ENCODE measurements at regions not wholly inside any gene's neighbourhood (a gene's known extent, or its start where the extent isn't known, plus 50 kb on each side); places are given as distances from the start of the nearest gene placed in this dataset.

DNA sequence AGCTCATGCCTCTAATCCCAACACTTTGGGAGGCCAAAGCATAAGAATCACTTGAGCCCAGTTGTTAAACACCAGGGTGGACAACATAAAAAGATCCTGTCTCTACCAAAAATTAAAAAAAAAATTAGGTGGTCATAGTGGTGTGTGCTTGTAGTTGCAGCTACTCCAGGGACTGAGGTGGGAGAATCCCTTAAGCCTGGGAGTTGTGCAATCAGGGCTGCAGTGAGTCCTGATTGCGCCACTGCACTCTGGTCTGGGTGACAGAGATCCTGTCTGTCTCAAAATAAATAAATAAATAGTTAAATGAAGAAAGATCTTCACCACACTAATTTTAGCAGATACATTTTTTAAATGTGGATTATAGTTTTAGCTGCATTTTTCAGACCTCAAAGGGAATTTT lies 433.2 kb downstream of the MAT2B start:
- H3K27me3 Mint-ChIP-seq: peaks cover 5% of the 10 kb centered on the region
- ATAC-seq (ENCODE audit: low read depth): no peak
- TF ChIP-seq EZH2 (IDR thresholded peaks at IDR 0.05; ENCODE audit: borderline replicate concordance, insufficient read depth, low read depth, low read length, poor library complexity, severe bottlenecking): no peak
- TF ChIP-seq, protein P1, sequence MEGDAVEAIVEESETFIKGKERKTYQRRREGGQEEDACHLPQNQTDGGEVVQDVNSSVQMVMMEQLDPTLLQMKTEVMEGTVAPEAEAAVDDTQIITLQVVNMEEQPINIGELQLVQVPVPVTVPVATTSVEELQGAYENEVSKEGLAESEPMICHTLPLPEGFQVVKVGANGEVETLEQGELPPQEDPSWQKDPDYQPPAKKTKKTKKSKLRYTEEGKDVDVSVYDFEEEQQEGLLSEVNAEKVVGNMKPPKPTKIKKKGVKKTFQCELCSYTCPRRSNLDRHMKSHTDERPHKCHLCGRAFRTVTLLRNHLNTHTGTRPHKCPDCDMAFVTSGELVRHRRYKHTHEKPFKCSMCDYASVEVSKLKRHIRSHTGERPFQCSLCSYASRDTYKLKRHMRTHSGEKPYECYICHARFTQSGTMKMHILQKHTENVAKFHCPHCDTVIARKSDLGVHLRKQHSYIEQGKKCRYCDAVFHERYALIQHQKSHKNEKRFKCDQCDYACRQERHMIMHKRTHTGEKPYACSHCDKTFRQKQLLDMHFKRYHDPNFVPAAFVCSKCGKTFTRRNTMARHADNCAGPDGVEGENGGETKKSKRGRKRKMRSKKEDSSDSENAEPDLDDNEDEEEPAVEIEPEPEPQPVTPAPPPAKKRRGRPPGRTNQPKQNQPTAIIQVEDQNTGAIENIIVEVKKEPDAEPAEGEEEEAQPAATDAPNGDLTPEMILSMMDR (IDR thresholded peaks at IDR 0.05): no peak
- no CpG with 5 or more reads among the region's 1 CpG for WGBS (ENCODE audit: insufficient coverage)
- H3K4me3 Mint-ChIP-seq: no peak overlapping the region
- intact Hi-C loops (cut with micrococcal nuclease): no loop called here
- no peak overlapping the region for H3K27ac ChIP-seq (ENCODE audit: low read length in 2 of 2)
- H3K9me3 Mint-ChIP-seq (ENCODE audit: insufficient read depth): peaks cover 2% of the 10 kb centered on the region
- H3K4me1 Mint-ChIP-seq: peaks cover 20% of the 10 kb centered on the region
- DNase-seq: no peak
- POLR2A ChIA-PET: no interaction called here
- no peak overlapping the region for H3K9ac ChIP-seq (ENCODE audit: low read length)
- CTCF ChIA-PET: interaction anchor here (0.5 kb wide), 1 partner anchor 18 kb away, joined by 4 read pairs; no protein-coding TSS in a partner anchor
- H3K4me1 ChIP-seq (ENCODE audit: control insufficient read depth in 2 of 2, insufficient read depth in 2 of 2, low read length in 2 of 2): peaks cover 6 to 14% of the 10 kb centered on the region in 2 donors
- no peaks in the 10 kb centered on the region for H3K9me3 ChIP-seq (ENCODE audit: control extremely low read depth in 1 of 3, control insufficient read depth in 2 of 3, insufficient read depth in 1 of 3, low read length in 2 of 3)
- H3K79me2 ChIP-seq (ENCODE audit: control insufficient read depth, insufficient read depth, low read length): no peaks in the 10 kb centered on the region
- no peak overlapping the region for H3K4me2 ChIP-seq (replicated peaks; ENCODE audit: low read depth, low read length, poor library complexity, severe bottlenecking)
- H3K4me3 ChIP-seq (ENCODE audit: control extremely low read depth in 1 of 5, extremely low read depth in 1 of 5, insufficient read depth in 1 of 5, low read depth in 2 of 5, low read length in 4 of 5): no peak overlapping the region
- no peaks in the 10 kb centered on the region for H4K20me1 ChIP-seq (ENCODE audit: control insufficient read depth, insufficient read depth, low read length, poor library complexity, severe bottlenecking)
- no peaks in the 10 kb centered on the region for H3K27me3 ChIP-seq (replicated peaks in 1 of 4; ENCODE audit: control extremely low read depth in 1 of 4, control insufficient read depth in 3 of 4, insufficient read depth in 4 of 4, low read length in 3 of 4)
- H3K27ac Mint-ChIP-seq: no peak overlapping the region
- no peak overlapping the region for H2AFZ ChIP-seq (ENCODE audit: insufficient read depth, low read depth, low read length, poor library complexity, severe bottlenecking)
- H3K36me3 ChIP-seq (replicated peaks in 1 of 2; ENCODE audit: control extremely low read depth in 1 of 2, control insufficient read depth in 1 of 2, extremely low read depth in 1 of 2, insufficient read depth in 2 of 2, low read length in 1 of 2): no peaks in the 10 kb centered on the region

DNA sequence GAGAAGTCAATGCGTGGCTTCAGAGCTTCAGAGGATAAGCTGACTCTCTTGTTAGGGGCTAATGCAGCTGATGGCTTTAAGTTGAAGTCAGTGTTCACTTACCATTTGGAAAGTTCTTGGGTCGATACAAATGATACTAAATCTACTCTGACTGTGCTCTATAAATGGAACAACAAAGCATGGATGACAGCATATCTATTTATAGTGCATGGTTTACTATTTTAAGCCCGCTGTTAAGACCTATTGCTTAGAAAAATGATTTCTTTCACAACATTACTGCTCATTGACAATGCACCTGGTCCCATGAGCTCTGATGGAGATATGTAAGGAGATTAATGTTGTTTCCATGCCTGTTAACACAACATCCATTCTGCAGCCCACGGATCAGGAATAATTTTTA lies 435.7 kb downstream of the MAT2B start:
- H3K4me2 ChIP-seq (replicated peaks; ENCODE audit: low read depth, low read length, poor library complexity, severe bottlenecking): no peak overlapping the region
- no peak overlapping the region for H3K4me3 ChIP-seq (ENCODE audit: control extremely low read depth in 1 of 5, extremely low read depth in 1 of 5, insufficient read depth in 1 of 5, low read depth in 2 of 5, low read length in 4 of 5)
- no peak overlapping the region for H3K9ac ChIP-seq (ENCODE audit: low read length)
- peak overlapping the region; percentile 20 for H2AFZ ChIP-seq (ENCODE audit: insufficient read depth, low read depth, low read length, poor library complexity, severe bottlenecking)
- WGBS (ENCODE audit: insufficient coverage): no CpG with 5 or more reads among the region's 4 CpGs
- intact Hi-C loops (cut with micrococcal nuclease): loop anchor here (10.0 kb wide), 1 partner anchor 246 kb away; no protein-coding TSS in a partner anchor
- H3K9me3 ChIP-seq (ENCODE audit: control extremely low read depth in 1 of 3, control insufficient read depth in 2 of 3, insufficient read depth in 1 of 3, low read length in 2 of 3): no peaks in the 10 kb centered on the region
- ChIA-PET CTCF (no interaction called here), POLR2A (no interaction called here)
- no peaks in the 10 kb centered on the region for H3K27me3 Mint-ChIP-seq
- H3K27ac ChIP-seq (ENCODE audit: low read length in 2 of 2): no peak overlapping the region
- no peak for ATAC-seq (ENCODE audit: low read depth)
- H3K79me2 ChIP-seq (ENCODE audit: control insufficient read depth, insufficient read depth, low read length): no peaks in the 10 kb centered on the region
- H3K27ac Mint-ChIP-seq: no peak overlapping the region
- no peaks in the 10 kb centered on the region for H3K9me3 Mint-ChIP-seq (ENCODE audit: insufficient read depth)
- H3K4me3 Mint-ChIP-seq: no peak overlapping the region
- DNase-seq: no peak
- no peaks in the 10 kb centered on the region for H3K27me3 ChIP-seq (replicated peaks in 1 of 4; ENCODE audit: control extremely low read depth in 1 of 4, control insufficient read depth in 3 of 4, insufficient read depth in 4 of 4, low read length in 3 of 4)
- no peaks in the 10 kb centered on the region for H3K36me3 ChIP-seq (replicated peaks in 1 of 2; ENCODE audit: control extremely low read depth in 1 of 2, control insufficient read depth in 1 of 2, extremely low read depth in 1 of 2, insufficient read depth in 2 of 2, low read length in 1 of 2)
- peaks cover 32% of the 10 kb centered on the region for H3K4me1 Mint-ChIP-seq
- H4K20me1 ChIP-seq (ENCODE audit: control insufficient read depth, insufficient read depth, low read length, poor library complexity, severe bottlenecking): no peaks in the 10 kb centered on the region
- H3K4me1 ChIP-seq (ENCODE audit: control insufficient read depth in 2 of 2, insufficient read depth in 2 of 2, low read length in 2 of 2): peaks cover 6 to 16% of the 10 kb centered on the region in 2 donors
- TF ChIP-seq, protein P1 (IDR thresholded peaks at IDR 0.05): no peak
- TF ChIP-seq EZH2 (IDR thresholded peaks at IDR 0.05; ENCODE audit: borderline replicate concordance, insufficient read depth, low read depth, low read length, poor library complexity, severe bottlenecking): no peak
